Caco-2 (cell line): ENCODE measurements at regions not wholly inside any gene's neighbourhood (a gene's known extent, or its start where the extent isn't known, plus 50 kb on each side); places are given as distances from the start of the nearest gene placed in this dataset.

Experiments
- BruUV-seq: library from RNA; stranded (reverse); fragments of 400-500 nt; replicated peaks from 2 replicates; lab custom pipeline; 2021; lab: Mats Ljungman, UMichigan
- CTCF ChIA-PET: fragments of 300-600 bp; sonication (Branson Sonifier 250); formaldehyde crosslinking; loops from one replicate; lab custom pipeline; 2022; ENCODE audit warnings: antibody characterized with exemption; lab: Charles Lee
- POLR2A ChIA-PET: fragments of 300-600 bp; sonication (Branson Sonifier 250); formaldehyde crosslinking; loops from one replicate; lab custom pipeline; 2022; ENCODE audit warnings: antibody characterized with exemption; lab: Charles Lee
- DNase-seq, 2 experiments: peaks; one replicate each; pipeline versions ENCODE4 v3.0.0 to v3.0.0-alpha.2; 2020 to 2022
- H3K27me3 ChIP-seq: replicated peaks from 2 replicates; pipeline ENCODE4 v1.6.0; 2011; ENCODE audit warnings: low read length; ENCODE audit not compliant: control insufficient read depth, insufficient read depth
- H3K36me3 ChIP-seq: 2 replicates; pipeline ENCODE4 v1.5.1; 2011; ENCODE audit warnings: low read length; ENCODE audit not compliant: control insufficient read depth, insufficient read depth
- H3K4me1 ChIP-seq: fragments of 250-450 bp; sonication (Bioruptor Pico); 2 replicates; pipeline ENCODE4 v1.5.1; 2020; ENCODE audit warnings: mild to moderate bottlenecking
- H3K4me3 ChIP-seq: 2 replicates; pipeline ENCODE4 v1.5.1; 2011; ENCODE audit warnings: low read depth, mild to moderate bottlenecking, control low read depth, low read length
- H3K9me3 ChIP-seq: fragments of 250-450 bp; sonication (Bioruptor Pico); 2 replicates; pipeline ENCODE4 v1.5.1; 2020; ENCODE audit warnings: mild to moderate bottlenecking, moderate library complexity
- H3K27ac Mint-ChIP-seq: one replicate; pipeline ENCODE4 v1.8.0; 2022; ENCODE audit warnings: mixed read lengths; ENCODE audit not compliant: unreplicated experiment
- H3K27me3 Mint-ChIP-seq: one replicate; pipeline ENCODE4 v1.8.0; 2022; ENCODE audit warnings: mixed read lengths; ENCODE audit not compliant: insufficient read depth, unreplicated experiment
- H3K36me3 Mint-ChIP-seq: one replicate; pipeline ENCODE4 v1.8.0; 2022; ENCODE audit warnings: mild to moderate bottlenecking, mixed read lengths; ENCODE audit not compliant: insufficient read depth, unreplicated experiment
- H3K4me1 Mint-ChIP-seq: one replicate; pipeline ENCODE4 v1.8.0; 2022; ENCODE audit warnings: low read depth, mixed read lengths; ENCODE audit not compliant: unreplicated experiment
- H3K4me3 Mint-ChIP-seq: one replicate; pipeline ENCODE4 v1.8.0; 2022; ENCODE audit warnings: mild to moderate bottlenecking, moderate library complexity, mixed read lengths; ENCODE audit not compliant: unreplicated experiment
- H3K9me3 Mint-ChIP-seq: one replicate; pipeline ENCODE4 v1.8.0; 2022; ENCODE audit warnings: mixed read lengths; ENCODE audit not compliant: unreplicated experiment
- intact Hi-C: fragments of 100-400 bp; cut with micrococcal nuclease; formaldehyde crosslinking; loops from one replicate; pipeline ENCODE4 v1.10.0; 2022; ENCODE audit not compliant: unreplicated experiment
- TF ChIP-seq, protein P1 (sequence below), 2 experiments: fragments of 200-600 bp in 1 of 2; IDR thresholded peaks; 1 replicate in 1 of 2; 2 replicates in 1 of 2; pipeline versions ENCODE4 v1.5.1 to v1.8.0; 2011 to 2022; ENCODE audit warnings: antibody characterized with exemption in 1 of 2, control low read depth in 1 of 2, inconsistent platforms in 1 of 2, low read depth in 1 of 2, low read length in 1 of 2, mild to moderate bottlenecking in 1 of 2, moderate library complexity in 1 of 2; ENCODE audit not compliant: insufficient read depth in 1 of 2, severe bottlenecking in 1 of 2, unreplicated experiment in 1 of 2

DNA sequence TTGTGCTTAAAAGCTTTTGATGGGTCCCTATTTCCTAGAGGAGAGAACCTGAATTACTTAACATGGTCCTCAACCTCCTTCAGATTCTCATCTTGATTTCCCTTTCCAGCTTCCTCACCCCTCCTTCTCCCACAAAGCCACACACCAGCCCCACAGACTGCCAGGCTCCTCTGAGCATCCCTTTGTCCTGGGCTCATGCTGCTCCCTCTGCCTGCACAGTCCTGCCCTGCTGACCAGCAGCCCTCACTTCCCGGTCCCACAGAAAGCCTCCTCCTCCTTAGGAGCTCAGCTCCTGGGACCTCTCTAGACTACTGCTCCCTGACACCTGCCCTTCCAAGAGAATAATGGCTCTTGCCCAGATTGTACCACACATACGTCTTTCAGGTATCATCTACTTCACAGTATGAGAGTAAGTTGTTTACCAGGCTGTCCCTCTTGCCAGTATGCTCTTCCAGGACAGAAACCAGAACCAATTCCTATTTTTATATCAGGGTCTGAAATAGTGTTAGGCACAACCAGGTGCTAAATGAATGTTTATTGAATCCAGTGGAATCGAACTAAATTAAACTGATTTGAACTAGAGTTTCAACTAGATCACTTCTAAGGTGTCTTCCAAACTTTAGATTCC is 373.4 kb downstream of the LMX1A start:
- no peak for DNase-seq
- Mint-ChIP-seq H3K27ac (no peak overlapping the region), H3K4me1 (no peaks in the 10 kb centered on the region), H3K36me3 (no peaks in the 10 kb centered on the region), H3K4me3 (no peak overlapping the region), H3K9me3 (no peaks in the 10 kb centered on the region), H3K27me3 (peaks cover 7% of the 10 kb centered on the region)
- H3K27me3 ChIP-seq, result no peaks in the 10 kb centered on the region
- H3K36me3 ChIP-seq, result no peaks in the 10 kb centered on the region
- ChIA-PET POLR2A (no interaction called here), CTCF (no interaction called here)
- no peak overlapping the region for H3K4me3 ChIP-seq
- TF ChIP-seq, protein P1, sequence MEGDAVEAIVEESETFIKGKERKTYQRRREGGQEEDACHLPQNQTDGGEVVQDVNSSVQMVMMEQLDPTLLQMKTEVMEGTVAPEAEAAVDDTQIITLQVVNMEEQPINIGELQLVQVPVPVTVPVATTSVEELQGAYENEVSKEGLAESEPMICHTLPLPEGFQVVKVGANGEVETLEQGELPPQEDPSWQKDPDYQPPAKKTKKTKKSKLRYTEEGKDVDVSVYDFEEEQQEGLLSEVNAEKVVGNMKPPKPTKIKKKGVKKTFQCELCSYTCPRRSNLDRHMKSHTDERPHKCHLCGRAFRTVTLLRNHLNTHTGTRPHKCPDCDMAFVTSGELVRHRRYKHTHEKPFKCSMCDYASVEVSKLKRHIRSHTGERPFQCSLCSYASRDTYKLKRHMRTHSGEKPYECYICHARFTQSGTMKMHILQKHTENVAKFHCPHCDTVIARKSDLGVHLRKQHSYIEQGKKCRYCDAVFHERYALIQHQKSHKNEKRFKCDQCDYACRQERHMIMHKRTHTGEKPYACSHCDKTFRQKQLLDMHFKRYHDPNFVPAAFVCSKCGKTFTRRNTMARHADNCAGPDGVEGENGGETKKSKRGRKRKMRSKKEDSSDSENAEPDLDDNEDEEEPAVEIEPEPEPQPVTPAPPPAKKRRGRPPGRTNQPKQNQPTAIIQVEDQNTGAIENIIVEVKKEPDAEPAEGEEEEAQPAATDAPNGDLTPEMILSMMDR (IDR thresholded peaks at IDR 0.05; ENCODE audit: insufficient read depth in 1 of 2, low read depth in 1 of 2, low read length in 1 of 2, severe bottlenecking in 1 of 2, unreplicated experiment in 1 of 2), result no peak
- BruUV-seq, result no TSS peak
- intact Hi-C loops, result loop anchor here (10.0 kb wide), 1 partner anchor 92 kb away; no protein-coding TSS in a partner anchor
- H3K9me3 ChIP-seq, result no peaks in the 10 kb centered on the region
- H3K4me1 ChIP-seq, result no peaks in the 10 kb centered on the region

DNA sequence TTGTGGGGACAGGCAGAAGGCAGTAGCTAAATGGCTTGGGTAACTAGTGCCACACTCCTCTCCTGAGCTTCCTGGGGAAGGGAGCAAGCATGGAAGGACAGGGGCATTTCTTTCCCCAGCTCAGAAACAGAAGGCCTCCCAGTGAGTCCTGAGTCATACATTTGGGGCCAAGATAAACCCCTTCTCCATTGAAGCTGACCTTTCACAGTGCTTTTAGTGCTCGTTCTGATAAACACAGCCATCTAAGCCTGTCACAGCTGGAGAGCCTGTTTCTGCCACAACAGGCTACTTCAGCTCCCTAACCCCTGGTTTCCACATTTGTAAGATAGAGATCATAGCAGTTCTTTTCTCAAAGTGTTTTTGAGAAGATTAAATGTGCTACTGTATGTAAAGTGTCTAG is 374.0 kb downstream of the LMX1A start:
- ChIA-PET POLR2A (no interaction called here), CTCF (no interaction called here)
- H3K9me3 Mint-ChIP-seq, result no peaks in the 10 kb centered on the region
- TF ChIP-seq, protein P1 (IDR thresholded peaks at IDR 0.05; ENCODE audit: insufficient read depth in 1 of 2, low read depth in 1 of 2, low read length in 1 of 2, severe bottlenecking in 1 of 2, unreplicated experiment in 1 of 2), result no peak
- H3K27me3 Mint-ChIP-seq, result peaks cover 7% of the 10 kb centered on the region
- H3K4me1 Mint-ChIP-seq, result no peaks in the 10 kb centered on the region
- no peak for DNase-seq
- no peak overlapping the region for H3K4me3 Mint-ChIP-seq
- intact Hi-C loops, result loop anchor here (10.0 kb wide), 1 partner anchor 92 kb away; no protein-coding TSS in a partner anchor
- H3K27me3 ChIP-seq, result no peaks in the 10 kb centered on the region
- H3K27ac Mint-ChIP-seq, result no peak overlapping the region
- H3K9me3 ChIP-seq, result no peaks in the 10 kb centered on the region
- H3K36me3 ChIP-seq, result no peaks in the 10 kb centered on the region
- no TSS peak for BruUV-seq
- no peaks in the 10 kb centered on the region for H3K4me1 ChIP-seq
- no peak overlapping the region for H3K4me3 ChIP-seq
- H3K36me3 Mint-ChIP-seq, result no peaks in the 10 kb centered on the region

DNA sequence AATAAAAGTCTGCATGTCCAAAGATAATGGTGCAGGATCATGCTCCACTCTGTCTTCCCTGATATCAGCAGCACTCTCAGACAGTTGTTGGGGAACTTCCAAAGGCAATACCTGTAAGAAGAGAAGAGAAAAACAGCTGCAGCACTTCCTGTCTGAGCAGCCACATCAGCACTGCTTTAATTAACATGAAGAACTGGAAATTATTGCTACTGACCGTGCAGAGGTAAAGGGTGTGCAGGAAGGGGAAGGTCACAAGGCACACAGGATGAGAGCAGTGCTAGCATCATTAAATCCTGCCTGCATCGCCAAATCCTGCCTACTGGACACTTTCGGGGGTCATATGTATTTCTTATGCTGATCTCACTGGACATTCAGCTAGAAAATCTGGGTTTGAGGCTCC is 379.0 kb downstream of the LMX1A start:
- CTCF ChIA-PET, result no interaction called here
- no peak for DNase-seq
- H3K4me1 Mint-ChIP-seq, result no peaks in the 10 kb centered on the region
- no peaks in the 10 kb centered on the region for H3K9me3 Mint-ChIP-seq
- intact Hi-C loops, result no loop called here
- H3K27me3 ChIP-seq, result no peaks in the 10 kb centered on the region
- H3K27me3 Mint-ChIP-seq, result peaks cover 11% of the 10 kb centered on the region
- H3K4me3 ChIP-seq, result no peak overlapping the region
- POLR2A ChIA-PET, result no interaction called here
- no peak overlapping the region for H3K4me3 Mint-ChIP-seq
- BruUV-seq, result no TSS peak
- no peaks in the 10 kb centered on the region for H3K36me3 Mint-ChIP-seq
- no peaks in the 10 kb centered on the region for H3K4me1 ChIP-seq
- TF ChIP-seq, protein P1 (IDR thresholded peaks at IDR 0.05; ENCODE audit: insufficient read depth in 1 of 2, low read depth in 1 of 2, low read length in 1 of 2, severe bottlenecking in 1 of 2, unreplicated experiment in 1 of 2), result no peak
- H3K9me3 ChIP-seq, result no peaks in the 10 kb centered on the region
- H3K36me3 ChIP-seq, result no peaks in the 10 kb centered on the region
- H3K27ac Mint-ChIP-seq, result no peak overlapping the region
